ENCODE measurements at regions not wholly inside any gene's neighbourhood (a gene's known extent, or its start where the extent isn't known, plus 50 kb on each side); places are given as distances from the start of the nearest gene placed in this dataset.

- DNase-seq = no peak
These were observed 85.7 kb upstream of the MBNL2 start for GRCh38 chr13:97136418-97136817.

- no peak for DNase-seq
These were observed 82.4 kb upstream of the MBNL2 start for GRCh38 chr13:97139691-97140090.

GRCh38 chr13:97140131-97140530 lies 82.0 kb upstream of the MBNL2 start:
- DNase-seq = no peak

- no peak for DNase-seq
These were observed 81.5 kb upstream of the MBNL2 start for GRCh38 chr13:97140611-97141010.

GRCh38 chr13:97141097-97141496 lies 81.0 kb upstream of the MBNL2 start:
- no peak for DNase-seq

- no peak for DNase-seq
These were observed 80.5 kb upstream of the MBNL2 start for GRCh38 chr13:97141564-97142005.

GRCh38 chr13:97142452-97142851 lies 79.7 kb upstream of the MBNL2 start:
- no peak for DNase-seq

GRCh38 chr13:97145057-97145456 lies 77.1 kb upstream of the MBNL2 start:
- DNase-seq = no peak

- DNase-seq = no peak
These were observed 73.2 kb upstream of the MBNL2 start for GRCh38 chr13:97148894-97149293.

GRCh38 chr13:97160421-97160820 lies 61.7 kb upstream of the MBNL2 start:
- DNase-seq = no peak

- no peak for DNase-seq
These were observed 60.4 kb upstream of the MBNL2 start for GRCh38 chr13:97161582-97162231.

GRCh38 chr13:97165502-97166425 lies 56.4 kb upstream of the MBNL2 start:
- DNase-seq = no peak

GRCh38 chr13:97171136-97171535 lies 51.0 kb upstream of the MBNL2 start:
- DNase-seq = no peak

Measured in T-helper 9 cell (primary cell).